ENCODE measurements at regions not wholly inside any gene's neighbourhood (a gene's known extent, or its start where the extent isn't known, plus 50 kb on each side); places are given as distances from the start of the nearest gene placed in this dataset.

DNA sequence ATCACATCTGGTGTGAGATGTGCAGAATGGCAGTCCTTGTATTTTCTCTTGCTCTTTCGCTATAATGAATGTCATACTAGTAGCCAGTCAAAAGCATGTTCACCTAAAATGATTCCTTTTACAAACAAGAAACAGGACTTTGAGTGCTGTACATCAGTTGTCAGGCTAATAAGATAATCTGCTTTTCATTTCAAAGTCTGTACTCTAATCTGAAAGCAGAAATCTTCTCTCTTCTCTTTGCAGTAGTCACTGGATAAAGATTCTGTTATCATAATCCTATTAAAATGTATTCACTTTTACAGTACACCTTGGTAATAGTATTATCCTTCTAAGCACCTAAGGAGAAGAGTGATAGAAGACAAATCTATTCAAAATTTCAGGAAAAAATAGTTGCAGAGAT, 300.1 kb downstream of the MFSD1 start:
- H3K9me3 ChIP-seq (ENCODE audit: control insufficient read depth, insufficient read depth, low read length) = no peaks in the 10 kb centered on the region
- no peak overlapping the region for H3K27ac ChIP-seq (ENCODE audit: low read length)
- H3K27me3 Mint-ChIP-seq (ENCODE audit: low read depth in 2 of 2) = no peaks in the 10 kb centered on the region
- 82% methylated on average over 1 of the region's 1 CpG for WGBS (ENCODE audit: insufficient coverage)
- peaks cover 0 to 2% of the 10 kb centered on the region in 2 donors for H3K9me3 Mint-ChIP-seq
- no peak overlapping the region for H3K4me3 ChIP-seq (ENCODE audit: low read length)
- no peaks in the 10 kb centered on the region for H3K36me3 ChIP-seq (ENCODE audit: control insufficient read depth, insufficient read depth, low read length)
- H3K27me3 ChIP-seq (ENCODE audit: control insufficient read depth, insufficient read depth, low read length) = no peaks in the 10 kb centered on the region
- H3K4me1 ChIP-seq (ENCODE audit: control insufficient read depth, insufficient read depth, low read length) = no peaks in the 10 kb centered on the region
- no peaks in the 10 kb centered on the region for H3K4me1 Mint-ChIP-seq
- no peak for DNase-seq
- ATAC-seq = no peak
- no peak overlapping the region for H3K4me3 Mint-ChIP-seq
- H3K36me3 Mint-ChIP-seq = no peaks in the 10 kb centered on the region
- intact Hi-C loops (cut with micrococcal nuclease) = no loop called here
- TF ChIP-seq, protein P1, sequence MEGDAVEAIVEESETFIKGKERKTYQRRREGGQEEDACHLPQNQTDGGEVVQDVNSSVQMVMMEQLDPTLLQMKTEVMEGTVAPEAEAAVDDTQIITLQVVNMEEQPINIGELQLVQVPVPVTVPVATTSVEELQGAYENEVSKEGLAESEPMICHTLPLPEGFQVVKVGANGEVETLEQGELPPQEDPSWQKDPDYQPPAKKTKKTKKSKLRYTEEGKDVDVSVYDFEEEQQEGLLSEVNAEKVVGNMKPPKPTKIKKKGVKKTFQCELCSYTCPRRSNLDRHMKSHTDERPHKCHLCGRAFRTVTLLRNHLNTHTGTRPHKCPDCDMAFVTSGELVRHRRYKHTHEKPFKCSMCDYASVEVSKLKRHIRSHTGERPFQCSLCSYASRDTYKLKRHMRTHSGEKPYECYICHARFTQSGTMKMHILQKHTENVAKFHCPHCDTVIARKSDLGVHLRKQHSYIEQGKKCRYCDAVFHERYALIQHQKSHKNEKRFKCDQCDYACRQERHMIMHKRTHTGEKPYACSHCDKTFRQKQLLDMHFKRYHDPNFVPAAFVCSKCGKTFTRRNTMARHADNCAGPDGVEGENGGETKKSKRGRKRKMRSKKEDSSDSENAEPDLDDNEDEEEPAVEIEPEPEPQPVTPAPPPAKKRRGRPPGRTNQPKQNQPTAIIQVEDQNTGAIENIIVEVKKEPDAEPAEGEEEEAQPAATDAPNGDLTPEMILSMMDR (IDR thresholded peaks at IDR 0.05) = no peak
- no peak overlapping the region for H3K27ac Mint-ChIP-seq

GRCh38 chr3:159112724-159113123, 310.9 kb downstream of the MFSD1 start:
- H3K4me1 Mint-ChIP-seq = no peaks in the 10 kb centered on the region
- Histone ChIP-seq H3K4me3 (ENCODE audit: low read length) (no peak overlapping the region), H3K27ac (ENCODE audit: low read length) (no peak overlapping the region), H3K4me1 (ENCODE audit: control insufficient read depth, insufficient read depth, low read length) (no peaks in the 10 kb centered on the region), H3K9me3 (ENCODE audit: control insufficient read depth, insufficient read depth, low read length) (no peaks in the 10 kb centered on the region), H3K27me3 (ENCODE audit: control insufficient read depth, insufficient read depth, low read length) (no peaks in the 10 kb centered on the region), H3K36me3 (ENCODE audit: control insufficient read depth, insufficient read depth, low read length) (no peaks in the 10 kb centered on the region)
- H3K4me3 Mint-ChIP-seq = no peak overlapping the region
- H3K27me3 Mint-ChIP-seq (ENCODE audit: low read depth in 2 of 2) = no peaks in the 10 kb centered on the region
- H3K36me3 Mint-ChIP-seq = no peaks in the 10 kb centered on the region
- DNase-seq (no peak), ATAC-seq (no peak)
- TF ChIP-seq, protein P1 (IDR thresholded peaks at IDR 0.05) = no peak
- intact Hi-C loops (cut with micrococcal nuclease) = no loop called here
- peaks cover 2 to 4% of the 10 kb centered on the region in 2 donors for H3K9me3 Mint-ChIP-seq
- H3K27ac Mint-ChIP-seq = no peak overlapping the region

DNA sequence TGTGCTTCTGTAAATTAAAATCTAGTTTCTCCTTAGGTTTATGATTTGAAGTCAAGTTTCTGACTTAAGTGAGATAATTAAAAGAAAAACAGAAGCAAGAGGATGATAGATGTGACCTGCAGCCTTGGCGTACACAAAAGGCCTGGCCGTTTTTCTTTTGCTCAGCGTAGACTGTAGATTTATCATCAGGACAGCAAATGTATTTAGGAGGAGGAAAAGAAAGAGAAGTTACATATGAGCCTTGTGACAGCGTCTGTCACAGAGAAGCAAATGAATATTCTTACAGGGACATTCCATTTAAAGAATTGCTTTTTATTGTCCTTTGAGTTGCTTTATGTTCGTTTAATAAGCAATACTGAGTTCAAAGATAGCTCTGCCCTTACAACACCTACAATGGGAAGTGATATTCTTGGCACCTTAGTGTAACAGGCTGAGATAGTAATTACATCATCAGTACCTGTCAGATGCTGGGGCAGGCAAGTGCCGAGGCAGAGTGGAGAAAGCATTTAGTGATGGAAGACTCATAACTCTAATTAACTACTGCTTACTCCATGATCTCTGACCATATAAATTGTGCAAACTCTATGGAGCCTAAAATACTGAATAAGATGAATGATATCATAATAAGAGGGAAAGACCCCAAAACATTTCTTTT, 311.5 kb downstream of the MFSD1 start:
- no peaks in the 10 kb centered on the region for H3K36me3 Mint-ChIP-seq
- Histone ChIP-seq H3K4me3 (ENCODE audit: low read length) (no peak overlapping the region), H3K27ac (ENCODE audit: low read length) (no peak overlapping the region), H3K27me3 (ENCODE audit: control insufficient read depth, insufficient read depth, low read length) (no peaks in the 10 kb centered on the region), H3K9me3 (ENCODE audit: control insufficient read depth, insufficient read depth, low read length) (no peaks in the 10 kb centered on the region), H3K4me1 (ENCODE audit: control insufficient read depth, insufficient read depth, low read length) (no peaks in the 10 kb centered on the region), H3K36me3 (ENCODE audit: control insufficient read depth, insufficient read depth, low read length) (no peaks in the 10 kb centered on the region)
- H3K27me3 Mint-ChIP-seq (ENCODE audit: low read depth in 2 of 2) = no peaks in the 10 kb centered on the region
- intact Hi-C loops (cut with micrococcal nuclease) = no loop called here
- TF ChIP-seq, protein P1 (IDR thresholded peaks at IDR 0.05) = no peak
- ATAC-seq = no peak
- no peak overlapping the region for H3K27ac Mint-ChIP-seq
- H3K4me1 Mint-ChIP-seq = no peaks in the 10 kb centered on the region
- WGBS (ENCODE audit: insufficient coverage) = 92% methylated on average over 5 of the region's 6 CpGs
- DNase-seq = no peak
- peaks cover 2 to 4% of the 10 kb centered on the region in 2 donors for H3K9me3 Mint-ChIP-seq
- H3K4me3 Mint-ChIP-seq = no peak overlapping the region

GRCh38 chr3:159114582-159114981, 312.7 kb downstream of the MFSD1 start:
- DNase-seq (no peak), ATAC-seq (no peak)
- Histone ChIP-seq H3K4me3 (ENCODE audit: low read length) (no peak overlapping the region), H3K4me1 (ENCODE audit: control insufficient read depth, insufficient read depth, low read length) (no peaks in the 10 kb centered on the region), H3K27ac (ENCODE audit: low read length) (no peak overlapping the region), H3K36me3 (ENCODE audit: control insufficient read depth, insufficient read depth, low read length) (no peaks in the 10 kb centered on the region), H3K27me3 (ENCODE audit: control insufficient read depth, insufficient read depth, low read length) (no peaks in the 10 kb centered on the region), H3K9me3 (ENCODE audit: control insufficient read depth, insufficient read depth, low read length) (no peaks in the 10 kb centered on the region)
- Mint-ChIP-seq H3K9me3 (peaks cover 2 to 4% of the 10 kb centered on the region in 2 donors), H3K27ac (no peak overlapping the region), H3K4me3 (no peak overlapping the region), H3K4me1 (no peaks in the 10 kb centered on the region), H3K27me3 (ENCODE audit: low read depth in 2 of 2) (no peaks in the 10 kb centered on the region), H3K36me3 (no peaks in the 10 kb centered on the region)
- TF ChIP-seq, protein P1 (IDR thresholded peaks at IDR 0.05) = no peak
- intact Hi-C loops (cut with micrococcal nuclease) = no loop called here
- WGBS (ENCODE audit: insufficient coverage) = 48% methylated on average over 6 of the region's 6 CpGs

Measured in natural killer cell (primary cell).